ENCODE measurements at regions not wholly inside any gene's neighbourhood (a gene's known extent, or its start where the extent isn't known, plus 50 kb on each side); places are given as distances from the start of the nearest gene placed in this dataset.

GRCh38 chr4:77445823-77446222 is 159.8 kb upstream of the CXCL13 start (continued):
- TF ChIP-seq ETS1 (IDR thresholded peaks at IDR 0.05) (no peak), ZNF462 (CRISPR knock-in tag; IDR thresholded peaks at IDR 0.05) (no peak)

GRCh38 chr4:77446601-77447000 is 159.0 kb upstream of the CXCL13 start:
- no peak for TF ChIP-seq REST (IDR thresholded peaks at IDR 0.05; ENCODE audit: unreplicated experiment)
- no peak for TF ChIP-seq CTCF (conservative IDR thresholded peaks at IDR 0.05; ENCODE audit: low read depth in 2 of 2)
- TF ChIP-seq STAT1 (IDR thresholded peaks at IDR 0.05; ENCODE audit: unreplicated experiment) = no peak
- TF ChIP-seq JUNB (IDR thresholded peaks at IDR 0.05; ENCODE audit: unreplicated experiment) = no peak
- TF ChIP-seq EZH2 (IDR thresholded peaks at IDR 0.05; ENCODE audit: low read depth, unreplicated experiment) = no peak
- Histone ChIP-seq H3K4me1 (ENCODE audit: insufficient read depth) (no peaks in the 10 kb centered on the region), H4K20me1 (replicated peaks; ENCODE audit: insufficient read depth) (no peaks in the 10 kb centered on the region), H3K27me3 (ENCODE audit: insufficient read depth) (no peaks in the 10 kb centered on the region), H3F3A (replicated peaks; ENCODE audit: low read depth) (no peaks in the 10 kb centered on the region), H3K27ac (ENCODE audit: low read depth) (no peak overlapping the region), H2AFZ (no peak overlapping the region), H3K4me3 (no peak overlapping the region), H3K79me2 (replicated peaks; ENCODE audit: insufficient read depth) (no peaks in the 10 kb centered on the region), H3K36me3 (ENCODE audit: insufficient read depth) (no peaks in the 10 kb centered on the region), H3K4me2 (no peak overlapping the region), H3K9me2 (ENCODE audit: insufficient read depth) (no peaks in the 10 kb centered on the region)
- no peaks in the 10 kb centered on the region for H3K9me3 Mint-ChIP-seq
- H3K4me3 Mint-ChIP-seq = no peak overlapping the region
- no peaks in the 10 kb centered on the region for H3K4me1 Mint-ChIP-seq
- no peak for ATAC-seq
- no peaks in the 10 kb centered on the region for H3K36me3 Mint-ChIP-seq (ENCODE audit: low read depth)
- DNase-seq (ENCODE audit: low spot score) = no peak
- no peaks in the 10 kb centered on the region for H3K27me3 Mint-ChIP-seq (ENCODE audit: insufficient read depth, low read depth, poor library complexity)
- no peak overlapping the region for H3K27ac Mint-ChIP-seq
